ENCODE measurements at regions not wholly inside any gene's neighbourhood (a gene's known extent, or its start where the extent isn't known, plus 50 kb on each side); places are given as distances from the start of the nearest gene placed in this dataset.
"Not testable (repeated sequence)": the region's sequence is repeated elsewhere in the genome, so short reads cannot be mapped to it uniquely, and the experiment has no call there.

- DNase-seq = no peak
Observed at GRCh38 chr6:114886670-114887436, 544.0 kb upstream of the HS3ST5 start.

GRCh38 chr6:114879693-114880092, 536.9 kb upstream of the HS3ST5 start:
- DNase-seq = no peak

DNA sequence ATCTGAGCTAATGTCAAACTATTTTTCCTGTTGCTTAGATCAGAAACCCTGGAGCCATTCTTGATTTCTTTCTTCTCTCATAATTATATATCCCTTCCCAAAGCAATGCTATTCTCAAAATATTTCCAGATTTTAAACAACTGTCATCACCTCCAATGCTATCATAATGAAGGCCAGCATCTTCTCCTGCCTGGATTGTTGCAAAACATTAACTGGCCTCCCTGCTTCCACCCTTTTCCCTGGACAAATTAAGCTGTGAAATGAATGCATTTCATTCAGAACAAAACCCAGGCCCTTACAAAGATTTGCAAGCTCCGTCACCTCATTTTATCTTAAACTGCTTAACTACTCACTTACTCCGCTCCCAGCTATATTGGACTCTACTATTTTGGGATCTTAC, 535.3 kb upstream of the HS3ST5 start:
- no peak for DNase-seq

DNA sequence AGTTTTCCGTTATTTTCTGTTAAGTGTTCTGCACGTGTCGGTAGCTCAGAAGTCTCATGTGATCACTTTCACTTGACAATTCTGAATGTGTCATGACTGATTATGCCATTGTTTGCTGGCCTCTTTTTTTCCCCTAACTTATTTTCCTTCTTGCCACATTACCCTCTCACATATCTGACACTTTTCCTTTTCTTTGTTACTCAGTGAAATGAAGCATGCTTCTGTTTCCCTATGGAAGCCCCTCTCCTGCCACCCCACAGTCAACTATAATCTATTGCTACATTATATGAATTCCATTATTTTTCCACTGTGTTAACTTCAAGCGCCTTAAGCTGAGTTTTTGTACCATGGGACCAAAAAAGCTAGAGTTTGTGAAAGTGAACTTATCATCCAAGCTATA, 531.6 kb upstream of the HS3ST5 start:
- no peak for DNase-seq

DNA sequence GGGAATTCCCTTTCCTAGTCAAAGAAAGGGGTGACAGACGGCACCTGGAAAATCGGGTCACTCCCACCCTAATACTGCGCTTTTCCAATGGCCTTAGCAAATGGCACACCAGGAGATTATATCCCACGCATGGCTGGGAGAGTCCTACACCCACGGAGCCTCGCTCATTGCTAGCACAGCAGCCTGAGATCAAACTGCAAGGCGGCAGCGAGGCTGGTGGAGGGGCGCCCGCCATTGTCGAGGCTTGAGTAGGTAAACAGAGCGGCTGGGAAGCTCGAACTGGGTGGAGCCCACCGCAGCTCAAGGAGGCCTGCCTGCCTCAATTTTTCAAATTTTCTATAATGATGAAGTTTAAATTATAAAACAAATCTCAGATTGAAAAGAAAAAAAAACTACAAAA, 522.7 kb upstream of the HS3ST5 start:
- not testable (repeated sequence) for DNase-seq

GRCh38 chr6:114863610-114864009, 520.8 kb upstream of the HS3ST5 start:
- no peak for DNase-seq

GRCh38 chr6:114862819-114863218, 520.0 kb upstream of the HS3ST5 start:
- DNase-seq = no peak

- no peak for DNase-seq
Observed at GRCh38 chr6:114862064-114862463, 519.2 kb upstream of the HS3ST5 start.

GRCh38 chr6:114844359-114844758, 501.5 kb upstream of the HS3ST5 start:
- DNase-seq = no peak

DNA sequence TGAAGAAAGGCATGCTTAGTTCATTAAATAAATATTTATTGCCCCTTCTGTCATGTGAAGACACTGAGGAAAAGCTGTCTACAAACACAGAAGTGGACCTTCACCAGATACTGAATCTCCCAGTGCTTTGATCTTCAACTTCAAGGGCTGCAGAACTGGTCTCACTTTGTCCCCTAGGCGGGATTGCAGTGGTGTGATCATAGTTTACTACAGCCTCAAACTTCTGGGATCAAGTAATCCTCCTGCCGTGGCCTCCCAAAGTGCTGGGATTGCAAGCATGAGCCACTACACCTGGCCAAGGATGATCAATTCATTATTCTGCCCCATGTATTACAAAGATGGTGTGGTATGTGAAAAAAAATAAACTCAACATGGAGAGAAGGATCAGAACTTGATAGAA, 496.2 kb upstream of the HS3ST5 start:
- DNase-seq = no peak

GRCh38 chr6:114833211-114833610, 490.4 kb upstream of the HS3ST5 start:
- DNase-seq = no peak

DNA sequence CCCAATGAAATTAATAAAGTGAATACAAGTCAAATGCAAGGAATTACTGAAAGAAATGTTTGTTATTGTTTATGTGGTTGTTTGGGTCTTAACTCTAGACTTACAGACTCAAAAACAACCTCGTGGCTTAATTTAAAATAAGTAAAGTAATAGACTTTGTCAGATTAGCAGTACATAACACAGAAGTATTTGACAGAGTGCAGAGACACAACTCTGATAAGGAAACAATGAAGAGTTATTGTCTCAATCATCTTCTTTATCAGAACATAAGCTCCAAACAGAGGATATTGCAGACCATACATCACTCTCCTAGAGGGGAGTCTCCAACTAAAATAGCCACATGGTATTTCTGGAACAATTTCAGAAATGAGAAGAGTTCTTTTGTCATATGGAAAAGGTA, 487.7 kb upstream of the HS3ST5 start:
- no peak for DNase-seq

GRCh38 chr6:114827135-114827534, 484.3 kb upstream of the HS3ST5 start:
- DNase-seq = no peak

DNA sequence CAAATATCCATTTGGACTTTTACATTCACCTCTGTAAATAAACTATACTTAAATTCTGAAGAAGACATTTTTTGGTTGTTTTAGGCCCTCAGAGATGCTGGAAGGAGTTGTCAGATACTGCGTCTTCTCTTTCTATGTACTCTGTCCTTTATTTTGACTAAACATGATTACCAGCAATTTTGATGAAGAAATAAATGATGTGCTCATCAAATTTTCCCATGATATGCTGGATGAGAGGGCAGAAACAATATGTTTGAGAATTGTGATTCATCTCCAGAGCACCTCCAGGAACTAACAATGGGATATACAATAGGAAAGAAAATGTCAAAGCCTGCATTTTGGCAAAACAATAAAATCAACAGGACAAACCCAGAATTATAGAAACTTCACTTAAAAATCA, 481.6 kb upstream of the HS3ST5 start:
- DNase-seq = no peak

DNA sequence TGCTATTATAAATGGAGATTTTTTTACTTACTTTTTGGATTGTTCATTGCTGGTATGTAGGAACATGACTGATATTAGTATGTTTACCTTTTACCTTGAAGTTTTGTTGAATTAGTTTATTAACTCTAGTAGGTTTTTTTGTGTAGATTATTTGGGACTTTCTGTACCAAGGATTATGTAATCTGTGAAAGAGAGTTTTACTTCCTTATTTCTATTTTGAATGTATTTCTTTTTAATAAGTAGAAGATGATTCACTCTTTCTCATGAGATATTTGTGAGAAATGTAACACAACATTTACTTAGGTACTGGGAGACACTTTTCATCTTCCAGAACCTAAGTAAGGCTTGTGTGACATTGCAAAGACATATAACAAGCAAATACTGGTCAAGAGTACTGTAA, 473.9 kb upstream of the HS3ST5 start:
- DNase-seq = no peak

- DNase-seq = no peak
Observed at GRCh38 chr6:114810468-114810867, 467.6 kb upstream of the HS3ST5 start.

DNA sequence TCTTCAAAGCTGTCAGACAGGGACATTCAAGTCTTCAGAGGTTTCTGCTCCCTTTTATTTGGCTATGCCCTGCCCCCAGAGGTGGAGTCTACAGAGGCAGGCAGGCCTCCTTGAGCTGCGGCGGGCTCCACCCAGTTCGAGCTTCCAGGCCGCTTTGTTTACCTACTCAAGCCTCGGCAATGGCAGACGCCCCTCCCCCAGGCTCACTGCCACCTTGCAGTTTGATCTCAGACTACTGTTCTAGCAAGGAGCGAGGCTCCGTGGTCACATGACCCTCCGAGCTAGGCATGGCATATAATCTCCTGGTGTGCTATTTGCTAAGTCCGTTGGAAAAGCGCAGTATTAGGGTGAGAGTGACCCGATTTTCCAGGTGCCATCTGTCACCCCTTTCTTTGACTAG, 462.6 kb upstream of the HS3ST5 start:
- not testable (repeated sequence) for DNase-seq

DNA sequence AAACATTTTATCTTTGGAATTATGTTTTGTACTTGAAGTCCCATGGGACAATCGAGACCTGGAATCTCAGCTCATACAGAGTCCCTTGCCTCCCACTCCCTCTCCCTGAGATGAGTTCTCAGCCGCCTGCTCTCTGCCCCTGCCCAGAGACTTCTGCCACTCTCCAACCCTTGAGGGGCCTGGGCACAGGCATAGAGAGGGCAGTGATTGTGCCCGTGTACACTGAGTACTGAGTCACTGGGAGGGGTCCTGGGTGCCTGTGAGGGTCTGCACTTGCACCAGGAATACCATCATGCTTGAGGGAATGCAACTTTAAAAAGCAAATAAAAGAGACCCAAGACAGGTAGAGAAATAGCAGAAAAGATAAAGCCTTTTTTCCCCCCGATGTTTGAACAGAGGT, 453.8 kb upstream of the HS3ST5 start:
- no peak for DNase-seq

- DNase-seq = no peak
Observed at GRCh38 chr6:114793428-114793827, 450.6 kb upstream of the HS3ST5 start.

DNA sequence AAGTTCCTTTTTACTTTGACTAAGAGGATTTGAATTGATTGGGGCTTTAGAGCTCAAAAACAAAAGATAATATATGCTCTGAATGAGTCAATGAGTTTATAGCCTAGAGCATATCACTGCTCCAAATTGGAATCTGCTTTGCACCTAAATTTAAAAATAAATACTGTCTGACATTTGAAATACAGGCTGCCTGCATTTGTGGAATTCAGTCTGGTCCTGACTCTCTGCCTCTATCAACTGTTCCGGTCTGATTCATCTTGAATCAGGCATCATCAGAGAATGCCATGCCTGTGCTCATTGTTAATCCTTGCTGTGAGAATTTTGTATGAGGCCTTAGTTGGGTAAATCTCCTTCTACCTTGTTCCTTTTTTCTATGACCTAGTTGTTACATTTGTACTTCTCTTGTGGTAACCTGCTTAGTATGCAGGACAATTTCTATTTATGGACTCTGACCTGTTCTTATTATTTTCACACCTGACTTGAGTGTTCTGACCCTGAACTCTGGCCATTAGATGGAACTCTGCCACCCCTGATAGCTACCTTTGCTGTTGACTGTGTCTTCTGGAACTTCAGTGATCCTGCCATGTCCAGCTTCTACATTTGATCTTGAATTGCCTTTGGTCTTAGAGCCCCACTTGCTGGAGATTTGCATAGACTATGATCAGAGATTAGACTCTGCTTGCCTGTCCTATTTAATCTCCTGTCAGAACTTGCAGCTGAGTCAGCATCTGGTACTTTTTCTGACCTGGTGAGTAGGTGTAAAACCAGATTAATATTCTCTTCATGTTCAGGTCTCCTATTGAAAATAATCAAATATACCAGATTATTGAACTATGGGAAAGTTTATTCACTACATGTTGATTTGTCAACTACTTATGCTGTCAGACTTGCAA, 442.7 kb upstream of the HS3ST5 start:
- no peak for DNase-seq

GRCh38 chr6:114783783-114784182, 441.0 kb upstream of the HS3ST5 start:
- DNase-seq = no peak

GRCh38 chr6:114783083-114783482, 440.3 kb upstream of the HS3ST5 start:
- no peak for DNase-seq

GRCh38 chr6:114764866-114765265, 422.0 kb upstream of the HS3ST5 start:
- no peak for DNase-seq

DNA sequence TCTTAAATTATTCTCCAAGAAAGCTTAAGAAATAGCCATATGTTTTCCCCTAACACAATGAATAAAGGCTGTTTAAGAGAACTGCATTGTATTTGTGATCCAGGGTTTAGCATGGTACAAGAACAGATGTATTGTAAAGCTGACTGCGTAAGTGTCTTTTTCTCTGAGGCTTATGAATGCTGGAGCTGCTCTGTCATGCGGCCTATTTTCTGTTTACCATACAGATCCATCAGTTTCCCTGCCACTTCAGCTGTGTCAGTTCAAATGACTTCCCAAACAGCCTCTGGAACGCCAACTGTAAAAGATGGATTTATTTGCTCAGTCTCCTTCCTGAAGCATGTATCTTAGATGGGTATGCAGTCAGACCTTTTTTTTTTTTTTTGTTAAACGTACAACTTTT, 419.3 kb upstream of the HS3ST5 start:
- no peak for DNase-seq

Data from CD4-positive, alpha-beta T cell treated with Interleukin-10 for 1 hour (primary cell).